Chondrocyte (in vitro differentiated cells): ENCODE measurements at regions not wholly inside any gene's neighbourhood (a gene's known extent, or its start where the extent isn't known, plus 50 kb on each side); places are given as distances from the start of the nearest gene placed in this dataset.

Source experiments
- DNase-seq: peaks from one replicate; pipeline ENCODE4 v3.0.0; 2021; ENCODE audit warnings: mixed read lengths, low spot score
- H3K27ac Mint-ChIP-seq: one replicate; pipeline ENCODE4 v1.8.0; 2021; ENCODE audit warnings: mild to moderate bottlenecking, moderate library complexity, mixed read lengths; ENCODE audit not compliant: unreplicated experiment
- H3K27me3 Mint-ChIP-seq: 2 replicates; pipeline ENCODE4 v1.8.0; 2021; ENCODE audit warnings: low read depth, mixed read lengths
- H3K36me3 Mint-ChIP-seq: 2 replicates; pipeline ENCODE4 v1.8.0; 2021; ENCODE audit warnings: low read depth, mixed read lengths
- H3K4me1 Mint-ChIP-seq: 2 replicates; pipeline ENCODE4 v1.8.0; 2021; ENCODE audit warnings: low read depth, mild to moderate bottlenecking, mixed read lengths
- H3K4me3 Mint-ChIP-seq: one replicate; pipeline ENCODE4 v1.8.0; 2021; ENCODE audit warnings: mild to moderate bottlenecking, moderate library complexity, mixed read lengths; ENCODE audit not compliant: unreplicated experiment
- H3K9me3 Mint-ChIP-seq: 2 replicates; pipeline ENCODE4 v1.8.0; 2021; ENCODE audit warnings: low read depth, mixed read lengths
- TF ChIP-seq, protein P1 (sequence below): fragments of 200-600 bp; sonication (generic); IDR thresholded peaks from 2 replicates; pipeline ENCODE4 v1.5.0; 2021; ENCODE audit warnings: antibody characterized with exemption, mild to moderate bottlenecking, moderate library complexity

DNA sequence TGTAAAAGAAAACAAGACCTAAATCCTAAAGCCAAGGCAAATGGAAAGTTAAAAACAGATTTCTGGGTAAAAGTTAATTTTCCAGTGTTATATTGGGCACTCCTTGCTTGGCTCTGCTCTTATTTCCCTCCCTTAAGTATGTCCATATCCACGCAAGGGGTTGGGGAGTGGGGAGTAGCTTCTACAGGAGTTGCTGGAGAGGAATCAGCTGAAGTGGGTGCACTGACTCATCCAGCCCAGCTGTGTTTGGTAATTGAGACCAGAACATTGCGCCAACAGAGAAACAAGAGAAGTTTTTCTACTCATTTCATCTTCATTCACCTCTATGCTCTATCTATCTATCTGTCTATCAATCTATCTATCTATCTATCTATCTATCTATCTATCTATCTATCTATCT, 298.4 kb upstream of the PDGFD start:
- no peaks in the 10 kb centered on the region for H3K27me3 Mint-ChIP-seq
- H3K27ac Mint-ChIP-seq = no peak overlapping the region
- no peaks in the 10 kb centered on the region for H3K36me3 Mint-ChIP-seq
- peaks cover 14% of the 10 kb centered on the region for H3K4me1 Mint-ChIP-seq
- TF ChIP-seq, protein P1, sequence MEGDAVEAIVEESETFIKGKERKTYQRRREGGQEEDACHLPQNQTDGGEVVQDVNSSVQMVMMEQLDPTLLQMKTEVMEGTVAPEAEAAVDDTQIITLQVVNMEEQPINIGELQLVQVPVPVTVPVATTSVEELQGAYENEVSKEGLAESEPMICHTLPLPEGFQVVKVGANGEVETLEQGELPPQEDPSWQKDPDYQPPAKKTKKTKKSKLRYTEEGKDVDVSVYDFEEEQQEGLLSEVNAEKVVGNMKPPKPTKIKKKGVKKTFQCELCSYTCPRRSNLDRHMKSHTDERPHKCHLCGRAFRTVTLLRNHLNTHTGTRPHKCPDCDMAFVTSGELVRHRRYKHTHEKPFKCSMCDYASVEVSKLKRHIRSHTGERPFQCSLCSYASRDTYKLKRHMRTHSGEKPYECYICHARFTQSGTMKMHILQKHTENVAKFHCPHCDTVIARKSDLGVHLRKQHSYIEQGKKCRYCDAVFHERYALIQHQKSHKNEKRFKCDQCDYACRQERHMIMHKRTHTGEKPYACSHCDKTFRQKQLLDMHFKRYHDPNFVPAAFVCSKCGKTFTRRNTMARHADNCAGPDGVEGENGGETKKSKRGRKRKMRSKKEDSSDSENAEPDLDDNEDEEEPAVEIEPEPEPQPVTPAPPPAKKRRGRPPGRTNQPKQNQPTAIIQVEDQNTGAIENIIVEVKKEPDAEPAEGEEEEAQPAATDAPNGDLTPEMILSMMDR = no peak
- no peak overlapping the region for H3K4me3 Mint-ChIP-seq
- no peak for DNase-seq
- H3K9me3 Mint-ChIP-seq = no peaks in the 10 kb centered on the region

- Mint-ChIP-seq H3K36me3 (no peaks in the 10 kb centered on the region), H3K4me1 (peaks cover 10% of the 10 kb centered on the region), H3K4me3 (no peak overlapping the region), H3K27ac (peak overlapping the region; percentile 58), H3K27me3 (no peaks in the 10 kb centered on the region), H3K9me3 (peaks cover 7% of the 10 kb centered on the region)
- TF ChIP-seq, protein P1 = no peak
- no peak for DNase-seq
These were observed 287.4 kb upstream of the PDGFD start for GRCh38 chr11:104451197-104451893.

- Mint-ChIP-seq H3K27ac (no peak overlapping the region), H3K36me3 (no peaks in the 10 kb centered on the region), H3K27me3 (no peaks in the 10 kb centered on the region), H3K4me1 (no peaks in the 10 kb centered on the region), H3K9me3 (peaks cover 5% of the 10 kb centered on the region), H3K4me3 (no peak overlapping the region)
- TF ChIP-seq, protein P1 = no peak
- DNase-seq = no peak
These were observed 279.4 kb upstream of the PDGFD start for GRCh38 chr11:104443387-104443786.

DNA sequence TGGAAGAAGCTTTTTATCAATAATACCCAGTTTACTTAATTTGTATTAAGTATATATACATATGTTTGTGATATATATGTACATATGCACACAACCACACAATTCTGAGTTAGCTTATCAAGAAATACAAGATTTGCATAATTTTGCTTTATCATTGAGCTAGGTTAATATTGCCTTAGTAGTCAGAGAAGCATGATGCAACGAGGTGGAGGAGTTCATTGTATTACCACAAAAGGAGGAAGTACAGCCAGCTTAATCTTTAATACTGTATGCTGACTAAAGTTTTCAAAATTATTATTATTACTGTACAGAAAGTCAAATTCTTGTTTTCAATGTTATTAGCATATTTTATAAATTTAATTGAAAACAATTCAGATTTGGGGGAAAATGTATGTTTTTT, 278.4 kb upstream of the PDGFD start:
- Mint-ChIP-seq H3K4me3 (no peak overlapping the region), H3K27ac (no peak overlapping the region), H3K36me3 (no peaks in the 10 kb centered on the region), H3K9me3 (peaks cover 6% of the 10 kb centered on the region), H3K4me1 (no peaks in the 10 kb centered on the region), H3K27me3 (no peaks in the 10 kb centered on the region)
- no peak for DNase-seq
- TF ChIP-seq, protein P1 = no peak

GRCh38 chr11:104435494-104435893, 271.5 kb upstream of the PDGFD start:
- H3K9me3 Mint-ChIP-seq = peaks cover 6% of the 10 kb centered on the region
- H3K27me3 Mint-ChIP-seq = no peaks in the 10 kb centered on the region
- H3K27ac Mint-ChIP-seq = no peak overlapping the region
- no peak overlapping the region for H3K4me3 Mint-ChIP-seq
- DNase-seq = no peak
- peaks cover 6% of the 10 kb centered on the region for H3K4me1 Mint-ChIP-seq
- H3K36me3 Mint-ChIP-seq = no peaks in the 10 kb centered on the region
- TF ChIP-seq, protein P1 = no peak
